ENCODE measurements at regions not wholly inside any gene's neighbourhood (a gene's known extent, or its start where the extent isn't known, plus 50 kb on each side); places are given as distances from the start of the nearest gene placed in this dataset.

DNA sequence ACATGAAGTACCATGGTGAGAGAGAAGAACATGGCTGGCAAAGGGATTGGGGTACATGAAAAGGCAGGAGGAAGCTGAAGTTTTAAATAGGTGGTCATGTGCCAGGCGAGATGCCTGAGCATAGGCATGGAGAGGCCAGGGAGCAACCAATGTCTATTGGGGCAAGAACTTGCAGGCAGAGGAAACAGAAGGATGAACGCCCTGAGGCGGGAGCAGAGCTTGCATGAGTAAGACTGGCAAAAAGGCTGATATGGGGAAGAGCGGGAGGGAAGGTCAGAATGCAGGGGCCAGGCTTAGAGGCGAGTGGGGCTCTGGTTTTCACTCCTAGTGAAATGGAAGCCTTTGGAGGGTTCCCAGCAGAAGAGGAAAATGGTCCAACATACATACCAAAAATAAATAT is 52.5 kb upstream of the VSTM5 start:
- TF ChIP-seq POLR2A (IDR thresholded peaks at IDR 0.05) (no peak), EP300 (IDR thresholded peaks at IDR 0.05) (no peak)
- TF ChIP-seq, protein P1, sequence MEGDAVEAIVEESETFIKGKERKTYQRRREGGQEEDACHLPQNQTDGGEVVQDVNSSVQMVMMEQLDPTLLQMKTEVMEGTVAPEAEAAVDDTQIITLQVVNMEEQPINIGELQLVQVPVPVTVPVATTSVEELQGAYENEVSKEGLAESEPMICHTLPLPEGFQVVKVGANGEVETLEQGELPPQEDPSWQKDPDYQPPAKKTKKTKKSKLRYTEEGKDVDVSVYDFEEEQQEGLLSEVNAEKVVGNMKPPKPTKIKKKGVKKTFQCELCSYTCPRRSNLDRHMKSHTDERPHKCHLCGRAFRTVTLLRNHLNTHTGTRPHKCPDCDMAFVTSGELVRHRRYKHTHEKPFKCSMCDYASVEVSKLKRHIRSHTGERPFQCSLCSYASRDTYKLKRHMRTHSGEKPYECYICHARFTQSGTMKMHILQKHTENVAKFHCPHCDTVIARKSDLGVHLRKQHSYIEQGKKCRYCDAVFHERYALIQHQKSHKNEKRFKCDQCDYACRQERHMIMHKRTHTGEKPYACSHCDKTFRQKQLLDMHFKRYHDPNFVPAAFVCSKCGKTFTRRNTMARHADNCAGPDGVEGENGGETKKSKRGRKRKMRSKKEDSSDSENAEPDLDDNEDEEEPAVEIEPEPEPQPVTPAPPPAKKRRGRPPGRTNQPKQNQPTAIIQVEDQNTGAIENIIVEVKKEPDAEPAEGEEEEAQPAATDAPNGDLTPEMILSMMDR (IDR thresholded peaks at IDR 0.05) = no peak
